OCI-LY7 (cell line): ENCODE measurements at regions not wholly inside any gene's neighbourhood (a gene's known extent, or its start where the extent isn't known, plus 50 kb on each side); places are given as distances from the start of the nearest gene placed in this dataset.

Experiments
- EZH2phosphoT487 ChIP-seq: fragments of 200-600 bp; sonication (generic); IDR thresholded peaks from 2 replicates; pipeline ENCODE4 v1.6.1; 2018; ENCODE audit warnings: low read depth, borderline replicate concordance, mild to moderate bottlenecking, mixed run types, antibody characterized with exemption, low read length, moderate library complexity, mixed read lengths
- TF ChIP-seq, protein P1 (sequence below): fragments of 200-600 bp; sonication (generic); conservative IDR thresholded peaks from 2 replicates; pipeline ENCODE4 v1.5.1; 2014; ENCODE audit warnings: mild to moderate bottlenecking, antibody characterized with exemption, low read length, moderate library complexity, mixed read lengths

GRCh38 chr6:134844120-134844519 is 105.8 kb downstream of the ALDH8A1 start:
- TF ChIP-seq, protein P1, sequence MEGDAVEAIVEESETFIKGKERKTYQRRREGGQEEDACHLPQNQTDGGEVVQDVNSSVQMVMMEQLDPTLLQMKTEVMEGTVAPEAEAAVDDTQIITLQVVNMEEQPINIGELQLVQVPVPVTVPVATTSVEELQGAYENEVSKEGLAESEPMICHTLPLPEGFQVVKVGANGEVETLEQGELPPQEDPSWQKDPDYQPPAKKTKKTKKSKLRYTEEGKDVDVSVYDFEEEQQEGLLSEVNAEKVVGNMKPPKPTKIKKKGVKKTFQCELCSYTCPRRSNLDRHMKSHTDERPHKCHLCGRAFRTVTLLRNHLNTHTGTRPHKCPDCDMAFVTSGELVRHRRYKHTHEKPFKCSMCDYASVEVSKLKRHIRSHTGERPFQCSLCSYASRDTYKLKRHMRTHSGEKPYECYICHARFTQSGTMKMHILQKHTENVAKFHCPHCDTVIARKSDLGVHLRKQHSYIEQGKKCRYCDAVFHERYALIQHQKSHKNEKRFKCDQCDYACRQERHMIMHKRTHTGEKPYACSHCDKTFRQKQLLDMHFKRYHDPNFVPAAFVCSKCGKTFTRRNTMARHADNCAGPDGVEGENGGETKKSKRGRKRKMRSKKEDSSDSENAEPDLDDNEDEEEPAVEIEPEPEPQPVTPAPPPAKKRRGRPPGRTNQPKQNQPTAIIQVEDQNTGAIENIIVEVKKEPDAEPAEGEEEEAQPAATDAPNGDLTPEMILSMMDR: no peak
- no peak for TF ChIP-seq EZH2phosphoT487
